ENCODE measurements at regions not wholly inside any gene's neighbourhood (a gene's known extent, or its start where the extent isn't known, plus 50 kb on each side); places are given as distances from the start of the nearest gene placed in this dataset.
"Not testable (repeated sequence)": the region's sequence is repeated elsewhere in the genome, so short reads cannot be mapped to it uniquely, and the experiment has no call there.

DNA sequence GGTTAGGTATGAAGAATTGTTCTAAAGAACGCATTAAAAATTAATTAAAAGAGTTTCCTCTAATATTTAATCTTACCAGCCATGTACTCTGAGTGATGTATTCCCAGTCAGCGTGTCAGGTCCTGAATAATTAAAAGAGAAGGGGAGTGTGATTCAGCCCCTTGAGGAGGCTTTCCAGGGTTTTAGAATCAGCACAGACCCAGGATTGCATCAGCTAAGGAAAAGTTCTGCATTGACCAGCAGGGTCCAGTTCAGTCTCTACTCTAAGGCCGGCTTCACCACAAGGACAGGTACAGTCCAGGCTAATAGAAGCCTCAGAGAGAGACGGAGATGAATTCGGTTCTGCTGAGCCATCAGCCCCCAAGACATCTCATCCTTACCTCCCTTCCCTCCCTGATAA lies 499.5 kb upstream of the PROK2 start:
- H3K4me3 ChIP-seq, result no peak overlapping the region
- no peak overlapping the region for H3K27ac ChIP-seq

DNA sequence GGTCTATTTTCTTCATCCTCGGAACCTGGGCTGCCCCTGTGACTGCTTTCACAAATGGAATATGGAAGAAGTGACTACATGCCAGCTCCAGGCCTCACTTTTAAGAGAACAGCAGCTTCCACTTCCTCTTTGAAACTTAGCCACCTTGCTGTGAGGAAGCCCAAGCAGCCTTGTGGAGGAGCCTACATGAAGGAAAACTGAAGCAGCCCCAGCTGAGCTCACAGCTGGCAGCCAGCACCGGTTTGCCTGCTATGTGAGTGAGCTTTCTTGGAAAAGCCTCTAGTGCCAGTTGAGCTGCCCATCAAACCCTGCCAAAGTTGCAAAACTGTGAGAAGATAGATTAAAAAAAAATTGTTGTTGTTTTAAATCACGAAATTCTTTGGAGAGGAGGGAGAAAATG lies 498.0 kb upstream of the PROK2 start:
- Histone ChIP-seq H3K4me3 (no peak overlapping the region), H3K27ac (no peak overlapping the region)

DNA sequence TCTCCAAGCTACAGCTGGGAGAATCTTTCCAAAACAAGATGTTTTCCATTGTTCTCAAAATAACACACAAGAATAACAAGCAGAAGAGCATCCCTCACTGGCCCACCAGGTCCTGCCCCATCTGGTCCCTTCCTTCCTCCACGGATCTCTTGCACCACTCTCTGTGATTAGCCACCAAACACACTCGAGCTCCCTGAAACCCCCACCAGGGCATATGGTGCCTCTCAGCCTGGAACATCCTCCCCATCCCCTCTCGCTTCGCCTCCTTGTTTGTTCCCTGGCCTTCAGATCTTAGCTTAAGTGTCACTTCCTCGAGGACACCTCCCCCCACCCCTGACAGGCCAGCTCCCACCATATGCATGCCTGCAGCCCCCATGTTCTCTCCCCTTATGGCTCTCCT lies 496.6 kb upstream of the PROK2 start:
- no peak overlapping the region for H3K4me3 ChIP-seq
- H3K27ac ChIP-seq, result no peak overlapping the region

- no peak overlapping the region for H3K4me3 ChIP-seq
- H3K27ac ChIP-seq, result no peak overlapping the region
Measured at GRCh38 chr3:72280876-72281275, 495.9 kb upstream of the PROK2 start.

DNA sequence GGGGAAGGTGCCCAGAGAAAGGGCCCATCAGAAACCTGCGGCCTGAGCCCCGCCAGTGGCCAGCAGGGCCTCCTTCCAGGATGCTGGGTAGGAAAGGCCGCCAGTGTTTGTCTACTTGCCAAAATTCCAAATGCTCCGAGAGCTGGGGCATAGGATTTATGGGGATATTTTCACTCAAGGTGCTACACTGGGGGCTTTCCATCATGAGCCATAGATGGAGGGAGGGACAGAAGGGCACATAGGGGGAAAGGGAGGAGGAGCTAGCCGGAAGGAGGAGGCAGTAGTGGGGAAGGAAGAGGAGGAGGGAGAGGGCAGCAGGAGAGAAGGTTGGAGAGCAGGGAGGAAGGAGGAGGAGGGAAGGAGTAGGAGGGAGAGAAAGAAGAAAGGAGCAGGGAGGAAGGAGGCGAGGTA lies 494.7 kb upstream of the PROK2 start:
- Histone ChIP-seq H3K27ac (no peak overlapping the region), H3K4me3 (no peak overlapping the region)

DNA sequence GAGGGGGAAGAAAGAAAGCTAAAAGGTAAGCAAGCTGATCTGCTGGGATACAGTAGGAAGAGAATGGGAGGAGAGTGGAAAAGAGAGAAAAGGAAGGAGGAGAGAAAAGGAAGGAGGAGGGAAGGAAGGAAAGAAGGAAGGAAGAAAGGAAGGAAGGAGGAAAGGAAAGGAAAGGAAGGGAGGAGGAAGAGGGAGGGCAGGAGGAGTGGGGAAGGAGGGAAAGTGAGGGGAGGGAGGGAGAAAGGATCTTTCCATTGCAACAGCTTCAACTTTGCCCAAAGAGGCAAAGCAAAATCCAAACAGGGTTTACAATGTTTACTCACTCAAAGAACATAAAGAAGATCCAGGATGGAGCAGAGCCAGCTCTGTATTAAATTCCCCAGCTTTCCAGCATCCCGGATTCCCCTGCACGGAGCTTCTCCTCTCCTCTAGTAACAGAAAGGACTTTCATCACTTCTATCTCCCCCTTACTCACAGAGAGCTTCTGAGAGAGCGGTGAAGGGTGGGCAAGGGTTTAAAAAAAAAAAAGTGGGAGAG lies 494.2 kb upstream of the PROK2 start:
- Histone ChIP-seq H3K27ac (no peak overlapping the region), H3K4me3 (no peak overlapping the region)

- Histone ChIP-seq H3K4me3 (no peak overlapping the region), H3K27ac (no peak overlapping the region)
Measured at GRCh38 chr3:72278349-72279067, 493.6 kb upstream of the PROK2 start.

DNA sequence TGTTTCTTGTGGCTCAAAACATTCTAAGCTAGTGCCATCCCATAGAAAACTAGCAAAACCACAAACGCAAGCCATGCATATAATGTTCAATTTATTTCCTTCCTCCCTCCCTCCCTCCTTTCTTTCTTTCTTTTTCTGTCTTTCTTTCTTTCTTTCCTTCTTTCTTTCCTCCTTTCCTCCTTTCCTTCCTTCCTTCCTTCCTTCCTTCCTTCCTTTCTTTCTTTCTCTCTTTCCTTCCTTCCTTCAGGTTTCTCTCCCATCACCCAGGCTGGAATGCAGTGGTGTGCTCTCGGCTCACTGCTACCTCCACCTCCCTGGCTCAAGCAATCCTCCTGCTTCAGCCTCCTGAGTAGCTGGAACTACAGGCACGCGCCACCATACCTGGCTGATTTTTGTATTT lies 492.8 kb upstream of the PROK2 start:
- Histone ChIP-seq H3K4me3 (no peak overlapping the region), H3K27ac (no peak overlapping the region)

DNA sequence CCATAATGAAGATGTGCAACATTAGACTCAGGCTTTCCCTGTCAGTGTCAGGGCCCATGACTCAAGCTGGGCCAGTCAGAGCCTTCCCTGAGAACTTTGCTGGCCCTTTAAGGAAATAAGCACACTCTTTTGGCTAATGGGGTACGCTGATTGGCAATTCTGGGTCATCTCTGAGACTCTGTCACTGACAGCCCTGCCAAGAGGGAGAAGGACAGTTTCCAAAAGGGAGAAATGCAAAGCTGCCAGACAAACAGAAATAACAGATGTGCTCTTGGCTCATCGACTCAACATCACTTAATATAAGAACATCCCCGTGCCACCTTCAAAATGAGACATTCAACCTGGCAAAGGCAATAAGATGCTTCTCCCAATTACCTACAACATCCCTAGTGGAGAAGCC lies 491.9 kb upstream of the PROK2 start:
- H3K27ac ChIP-seq, result no peak overlapping the region
- no peak overlapping the region for H3K4me3 ChIP-seq

- Histone ChIP-seq H3K27ac (peak overlapping the region in 1 of 21 experiments; percentile 29), H3K4me3 (no peak overlapping the region)
Measured at GRCh38 chr3:72275331-72275751, 490.4 kb upstream of the PROK2 start.

DNA sequence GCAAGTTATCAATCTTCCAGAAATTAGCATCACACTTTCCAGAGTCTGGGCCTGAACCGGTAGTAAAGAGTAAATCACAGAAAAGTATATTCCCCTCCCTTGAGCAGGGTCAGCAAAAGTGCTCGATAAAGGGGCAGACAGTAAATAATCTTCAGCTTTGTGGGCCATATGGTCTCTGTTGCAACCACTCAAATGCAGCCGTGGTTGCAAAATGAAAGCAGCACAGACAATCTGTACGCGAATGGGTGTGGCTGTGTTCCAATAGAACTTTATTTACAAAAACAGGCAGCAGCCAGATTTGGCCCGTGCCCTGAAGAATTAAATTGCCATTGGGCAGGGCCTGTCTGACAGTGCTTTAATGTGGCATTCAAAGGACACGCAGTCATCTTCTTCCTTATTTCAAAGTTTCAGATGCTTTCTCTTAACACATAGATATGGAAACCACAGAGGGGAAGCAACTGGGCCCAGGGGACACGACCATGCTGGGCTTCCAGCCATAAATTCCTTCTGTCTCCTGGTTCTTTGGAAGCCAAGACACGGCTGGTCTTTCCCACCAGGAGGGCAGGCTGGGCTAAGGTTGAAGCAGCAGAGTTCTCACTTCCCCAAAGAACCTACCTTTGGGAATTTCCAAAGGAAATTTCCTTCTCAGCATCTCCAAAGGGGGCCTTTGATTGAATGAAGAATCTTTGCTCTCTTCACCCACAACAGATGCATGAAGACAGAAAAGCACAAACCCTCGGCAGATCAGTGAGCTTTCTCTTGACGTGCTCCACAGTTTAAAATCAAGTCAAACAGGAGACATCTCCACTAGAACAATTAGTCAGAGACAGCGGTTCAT lies 489.8 kb upstream of the PROK2 start:
- peak overlapping the region in 3 of 21 experiments; percentile 27 to 52 (median 29) for H3K27ac ChIP-seq

DNA sequence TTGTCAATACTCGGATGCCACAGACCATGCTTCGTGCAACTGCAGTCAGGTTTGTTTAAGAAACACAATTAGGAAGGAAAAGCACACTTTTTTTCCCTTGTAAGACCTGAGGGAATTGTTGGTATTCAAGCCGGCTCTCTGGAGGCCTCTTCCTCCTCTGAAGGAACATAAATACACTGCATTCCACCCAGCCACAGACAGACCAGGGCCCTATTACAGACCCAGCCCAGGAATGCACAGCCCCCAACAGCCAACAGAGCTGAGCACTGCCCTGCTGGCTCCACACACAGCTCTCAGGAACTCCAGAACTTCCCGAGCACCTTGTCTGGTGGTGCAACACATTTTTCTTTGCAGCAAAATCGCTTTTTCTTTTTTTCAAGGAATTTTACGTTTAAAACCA lies 488.7 kb upstream of the PROK2 start:
- H3K4me3 ChIP-seq, result no peak overlapping the region
- peak overlapping the region in 2 of 21 experiments; percentile 6 to 29 for H3K27ac ChIP-seq

More for the DNA sequence above, 489.8 kb upstream of the PROK2 start:
- H3K4me3 ChIP-seq, result no peak overlapping the region

DNA sequence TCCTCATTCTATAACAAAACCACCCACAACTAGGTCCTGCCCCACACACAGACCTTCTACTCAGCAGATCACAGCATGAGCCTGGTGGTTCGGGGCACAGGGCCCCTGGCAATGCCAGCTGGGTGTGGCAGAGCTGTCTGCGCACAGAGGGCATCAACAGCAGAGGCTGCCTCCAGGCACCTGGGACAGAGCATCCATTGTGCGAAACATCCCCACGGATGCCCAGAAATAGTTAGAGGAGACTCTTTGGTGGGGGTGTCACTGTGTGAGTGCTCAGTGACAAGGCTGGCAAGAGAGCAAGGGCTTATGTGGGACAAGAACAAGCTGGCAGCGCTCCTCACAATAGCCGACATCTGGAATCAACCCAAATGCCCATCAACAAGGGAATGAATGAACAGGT lies 487.4 kb upstream of the PROK2 start:
- no peak overlapping the region for H3K4me3 ChIP-seq

GRCh38 chr3:72271923-72272322 lies 487.0 kb upstream of the PROK2 start:
- no peak overlapping the region for H3K27ac ChIP-seq
- H3K4me3 ChIP-seq, result no peak overlapping the region

More for the DNA sequence above, 487.4 kb upstream of the PROK2 start:
- H3K27ac ChIP-seq, result no peak overlapping the region

DNA sequence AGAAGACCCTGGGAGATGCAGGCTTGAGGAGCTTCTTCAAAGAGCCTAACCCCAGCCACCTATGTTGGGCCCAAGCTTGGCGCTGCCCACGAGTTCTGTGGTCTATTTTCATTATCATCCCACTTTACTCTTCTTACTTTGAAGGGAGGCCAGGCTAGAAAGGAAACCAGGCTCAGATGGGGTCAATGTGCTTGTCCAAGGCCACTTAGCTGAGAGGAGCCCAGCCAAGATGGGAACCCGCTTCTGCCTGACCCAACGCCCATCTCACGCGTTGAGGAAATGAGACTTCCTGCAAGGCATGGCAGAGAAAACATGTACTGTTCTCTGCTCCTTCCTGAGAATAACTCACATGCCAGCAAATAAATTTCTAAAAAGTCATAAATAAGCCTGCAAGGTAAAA lies 486.3 kb upstream of the PROK2 start:
- Histone ChIP-seq H3K27ac (peak overlapping the region in 1 of 21 experiments; percentile 13), H3K4me3 (no peak overlapping the region)

DNA sequence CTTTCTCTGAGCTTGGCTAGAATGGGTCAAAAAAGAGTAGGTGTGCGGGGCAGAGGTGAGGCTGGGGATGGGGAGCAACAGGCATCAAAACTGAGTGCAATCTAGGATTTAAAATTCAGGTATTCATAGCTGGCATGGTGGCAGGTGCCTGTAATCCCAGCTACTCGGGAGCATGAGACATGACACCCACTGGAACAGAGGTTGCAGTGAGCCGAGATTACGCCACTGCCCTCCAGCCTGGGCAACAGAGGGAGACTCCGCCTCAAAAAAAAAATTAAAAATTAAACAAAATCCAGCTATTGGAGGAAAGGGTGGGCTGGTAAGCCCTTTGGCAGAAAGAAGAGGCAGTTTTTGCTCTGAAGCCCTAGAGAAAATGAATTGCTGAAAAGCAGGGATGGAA lies 485.8 kb upstream of the PROK2 start:
- peak overlapping the region in 2 of 21 experiments; percentile 13 to 19 for H3K27ac ChIP-seq

DNA sequence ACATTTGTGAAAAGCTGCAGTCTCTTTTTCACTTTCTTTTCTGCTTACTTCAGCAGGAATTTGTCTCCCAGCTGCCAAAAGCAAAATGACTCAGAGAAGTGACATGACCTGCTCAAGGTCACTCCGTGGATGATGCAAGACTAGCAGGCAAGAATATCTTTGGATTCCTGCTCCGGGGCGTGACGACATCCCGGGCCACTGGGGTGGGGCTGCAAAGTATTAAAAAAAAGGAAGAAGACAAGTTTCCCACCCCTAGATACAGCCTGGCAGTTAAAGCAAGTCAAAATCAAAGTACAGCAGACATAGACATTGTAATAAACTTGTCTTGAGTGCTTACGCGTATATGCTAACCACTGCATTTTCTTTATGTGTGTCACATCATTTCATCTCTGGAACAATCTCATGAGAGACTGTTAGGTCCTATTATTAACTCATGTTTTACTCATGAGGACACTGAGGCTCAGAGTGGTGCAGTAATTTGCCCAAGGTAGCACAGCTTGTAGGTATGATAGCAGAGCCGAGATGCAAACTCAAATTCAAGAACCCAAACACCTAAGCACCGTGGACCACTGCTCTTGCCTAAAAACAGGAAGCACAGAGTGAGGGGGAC lies 485.2 kb upstream of the PROK2 start:
- peak overlapping the region in 6 of 21 experiments; percentile 0 to 48 (median 39) for H3K27ac ChIP-seq

More for the DNA sequence above, 485.8 kb upstream of the PROK2 start:
- no peak overlapping the region for H3K4me3 ChIP-seq

DNA sequence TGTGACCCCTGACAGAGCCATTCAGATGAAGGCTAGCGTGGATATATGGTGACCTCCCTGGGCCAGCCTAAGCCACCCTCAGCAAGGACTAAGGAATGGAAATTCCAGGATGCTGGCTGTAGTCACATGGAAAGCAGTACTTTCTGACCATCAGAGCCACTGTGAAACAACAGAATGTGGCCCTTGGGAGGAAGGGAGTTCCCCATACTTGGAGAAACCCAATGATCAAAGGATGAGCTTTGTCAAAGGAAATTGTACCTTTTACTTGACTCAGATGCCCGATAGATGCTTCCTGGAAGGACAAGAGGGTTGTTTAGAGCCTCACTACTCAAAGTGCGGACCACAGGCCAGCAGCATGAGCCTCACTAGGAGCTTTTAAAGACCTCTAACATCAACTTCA lies 484.5 kb upstream of the PROK2 start:
- no peak overlapping the region for H3K4me3 ChIP-seq
- peak overlapping the region in 9 of 21 experiments; percentile 0 to 59 (median 40) for H3K27ac ChIP-seq

More for the DNA sequence above, 485.2 kb upstream of the PROK2 start:
- H3K4me3 ChIP-seq, result no peak overlapping the region

DNA sequence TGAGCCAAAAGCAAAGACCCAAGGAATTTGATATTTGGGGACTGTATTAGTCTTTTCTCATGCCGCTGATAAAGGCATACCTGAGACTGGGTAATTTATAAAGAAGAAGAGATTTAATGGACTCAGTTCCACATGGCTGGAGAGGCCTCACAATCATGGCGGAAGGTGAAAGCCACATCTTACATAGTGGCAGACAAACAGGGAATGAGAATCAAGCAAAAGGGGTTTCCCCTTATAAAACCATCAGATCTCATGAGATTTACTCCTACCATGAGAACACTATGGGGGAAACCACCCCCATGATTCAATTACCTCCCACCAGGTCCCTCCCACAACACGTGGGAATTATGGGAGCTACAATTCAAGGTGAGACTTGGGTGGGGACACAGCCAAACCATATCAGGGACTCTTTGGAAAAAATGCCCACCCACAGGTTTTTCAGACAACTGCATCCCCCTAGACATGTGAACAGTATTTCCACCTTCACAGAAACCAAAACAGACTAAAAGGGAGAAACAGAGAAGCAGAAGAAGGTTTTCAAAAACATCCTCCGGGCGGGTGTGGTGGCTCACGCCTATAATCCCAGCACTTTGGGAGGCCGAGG lies 482.1 kb upstream of the PROK2 start:
- H3K27ac ChIP-seq, H3K4me3 ChIP-seq: not testable (repeated sequence)

GRCh38 chr3:72266016-72266370 lies 481.0 kb upstream of the PROK2 start:
- no peak overlapping the region for H3K27ac ChIP-seq
- H3K4me3 ChIP-seq, result no peak overlapping the region
